HG02852 (cell line): ENCODE measurements at regions not wholly inside any gene's neighbourhood (a gene's known extent, or its start where the extent isn't known, plus 50 kb on each side); places are given as distances from the start of the nearest gene placed in this dataset.
"Not testable (repeated sequence)": the region's sequence is repeated elsewhere in the genome, so short reads cannot be mapped to it uniquely, and the experiment has no call there.

Source experiments
- ATAC-seq: cut with Tn5 transposase; IDR thresholded peaks from one replicate; pipeline ENCODE4 v1.9.1; 2021; ENCODE audit warnings: mild to moderate bottlenecking, moderate library complexity; ENCODE audit not compliant: unreplicated experiment

DNA sequence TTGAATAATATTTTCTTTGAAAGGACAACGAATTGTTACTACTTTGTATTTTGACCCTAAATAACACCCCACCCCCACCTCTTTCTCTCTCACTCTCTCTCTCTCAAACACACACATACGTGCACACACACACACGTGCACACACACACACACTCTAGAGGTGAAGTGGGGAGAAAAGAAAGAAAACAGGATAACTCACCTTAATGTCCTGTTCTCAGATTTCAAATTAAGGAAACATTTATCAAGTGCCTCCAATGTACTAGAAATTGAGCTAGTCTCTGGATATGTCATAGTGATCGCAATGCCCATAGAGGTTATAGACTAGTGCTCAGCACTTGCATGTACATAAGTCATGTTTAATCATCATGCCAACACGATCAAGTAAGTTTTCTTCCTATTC, 1483.6 kb upstream of the SEL1L start:
- ATAC-seq, result no peak

DNA sequence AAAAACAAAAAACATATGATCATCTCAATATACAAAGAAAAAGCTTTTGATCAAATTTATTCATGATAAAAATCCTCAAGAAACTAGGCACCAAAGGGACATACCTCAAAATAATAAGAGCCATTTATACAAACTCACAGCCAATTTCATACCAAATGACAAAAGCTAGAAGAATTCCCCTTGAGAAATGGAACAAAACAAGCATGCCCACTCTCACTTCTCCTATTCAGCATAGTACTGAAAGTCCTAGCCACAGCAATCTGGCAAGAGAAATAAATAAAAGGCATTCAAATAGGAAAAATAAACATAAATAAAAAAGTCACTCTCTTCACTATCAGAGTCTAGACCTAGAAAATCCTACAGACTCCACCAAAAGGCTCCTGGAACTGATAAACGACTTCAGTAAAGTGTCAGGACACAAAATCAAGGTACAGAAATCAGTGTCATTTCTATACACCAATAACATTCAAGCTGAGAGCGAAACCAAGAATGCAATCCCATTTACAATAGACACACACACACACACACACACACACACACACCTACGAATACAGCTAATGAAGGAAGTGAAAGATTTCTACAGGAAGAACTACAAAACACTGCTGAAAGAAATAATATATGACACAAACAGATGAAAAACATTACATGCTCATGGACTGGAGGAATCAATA, 1486.2 kb upstream of the SEL1L start:
- ATAC-seq, result no peak

DNA sequence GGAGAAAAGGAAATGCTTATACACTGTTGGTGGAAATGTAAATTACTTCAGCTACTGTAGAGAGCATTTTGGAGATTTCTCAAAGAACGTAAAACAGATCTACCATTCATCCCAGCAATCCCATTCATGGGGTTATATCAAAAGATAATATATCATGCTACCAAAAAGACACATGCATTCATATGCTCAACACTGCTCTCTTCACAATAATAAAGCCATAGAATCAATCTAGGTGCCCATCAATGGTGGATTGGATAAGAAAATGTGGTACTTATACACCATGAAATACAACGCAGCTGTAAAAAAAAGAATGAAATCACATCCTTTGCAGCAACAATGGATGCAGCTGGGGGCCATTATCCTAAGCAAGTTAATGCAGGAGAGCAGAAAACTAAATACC, 1487.7 kb upstream of the SEL1L start:
- ATAC-seq, result no peak

DNA sequence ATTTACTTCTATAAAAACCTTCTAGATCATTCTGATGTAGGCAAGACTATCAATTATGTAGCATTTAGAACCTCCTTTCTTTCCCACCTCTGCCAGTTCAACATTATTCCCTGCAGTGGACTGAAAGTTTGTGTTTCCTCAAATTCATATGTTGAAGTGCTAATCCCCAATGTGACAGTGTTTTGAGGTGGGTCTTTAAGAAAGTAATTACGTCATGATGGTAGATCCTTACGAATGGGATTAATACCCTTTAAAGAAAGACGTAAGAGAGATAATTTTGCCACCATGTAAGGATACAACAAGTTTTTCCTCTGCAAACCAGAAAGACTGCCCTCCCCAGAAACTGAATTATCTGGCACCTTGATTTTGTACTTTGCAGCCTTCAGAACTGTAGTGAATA, 1489.7 kb upstream of the SEL1L start:
- ATAC-seq, result no peak

- ATAC-seq, result no peak
Observed at GRCh38 chr14:83041224-83041623, 1507.6 kb upstream of the SEL1L start.

- ATAC-seq, result no peak
Observed at GRCh38 chr14:83042858-83043257, 1509.2 kb upstream of the SEL1L start.

DNA sequence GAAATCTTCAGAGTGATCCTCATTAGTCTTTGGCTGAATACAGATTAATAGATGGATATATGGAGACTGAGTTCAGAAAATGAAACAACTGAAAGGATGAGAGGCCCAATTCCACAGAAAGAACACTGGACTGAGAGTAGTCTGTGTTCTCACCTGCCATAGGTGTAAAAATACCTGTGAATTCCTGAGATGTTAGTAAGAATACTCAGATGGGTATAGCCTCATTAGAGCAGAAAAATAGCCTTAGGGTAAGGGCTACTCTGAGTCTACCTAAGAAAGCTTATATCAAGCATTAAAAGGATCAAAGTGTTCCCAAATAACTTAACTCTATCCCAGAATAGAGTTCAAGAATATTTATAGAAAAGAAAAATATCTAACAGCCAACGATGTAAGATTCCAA, 1510.3 kb upstream of the SEL1L start:
- no peak for ATAC-seq

DNA sequence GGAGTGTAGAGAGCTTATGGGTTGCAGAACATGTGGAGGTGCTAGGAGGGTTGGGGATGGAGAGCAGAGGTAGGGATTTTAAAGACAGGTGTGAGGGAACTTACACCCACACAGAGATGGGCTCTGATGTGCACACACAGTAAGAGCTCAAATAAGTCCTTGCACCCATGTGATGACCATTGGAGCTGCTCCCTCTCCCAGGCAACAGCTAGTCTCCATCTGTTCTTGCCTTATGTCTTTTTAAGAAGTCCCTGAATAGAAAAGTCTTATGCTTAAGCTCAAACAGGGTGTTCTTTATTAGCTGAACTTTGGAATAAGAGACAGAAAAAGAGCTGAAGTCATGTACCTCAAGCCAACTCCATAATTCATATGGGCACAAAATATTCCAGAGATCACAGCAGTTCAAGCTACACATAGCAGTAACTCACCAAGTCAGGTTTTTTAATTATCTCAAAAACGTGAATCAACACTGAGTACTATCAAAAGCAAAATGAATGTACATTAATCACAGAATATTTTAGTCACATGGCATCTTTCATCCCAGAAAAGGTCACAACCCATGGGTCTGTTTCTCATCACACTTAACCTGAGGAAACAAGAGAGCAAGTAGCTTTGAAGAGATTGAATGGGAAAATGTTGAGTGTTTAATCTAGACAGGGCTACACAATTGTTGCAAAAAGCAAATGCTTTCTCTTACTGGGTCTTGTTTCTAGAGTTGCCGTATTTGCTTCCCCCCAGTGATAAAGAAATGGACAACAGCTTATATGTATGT, 1513.6 kb upstream of the SEL1L start:
- ATAC-seq, result no peak

- ATAC-seq, result no peak
Observed at GRCh38 chr14:83053022-83053710, 1519.5 kb upstream of the SEL1L start.

- no peak for ATAC-seq
Observed at GRCh38 chr14:83058068-83058467, 1524.4 kb upstream of the SEL1L start.

DNA sequence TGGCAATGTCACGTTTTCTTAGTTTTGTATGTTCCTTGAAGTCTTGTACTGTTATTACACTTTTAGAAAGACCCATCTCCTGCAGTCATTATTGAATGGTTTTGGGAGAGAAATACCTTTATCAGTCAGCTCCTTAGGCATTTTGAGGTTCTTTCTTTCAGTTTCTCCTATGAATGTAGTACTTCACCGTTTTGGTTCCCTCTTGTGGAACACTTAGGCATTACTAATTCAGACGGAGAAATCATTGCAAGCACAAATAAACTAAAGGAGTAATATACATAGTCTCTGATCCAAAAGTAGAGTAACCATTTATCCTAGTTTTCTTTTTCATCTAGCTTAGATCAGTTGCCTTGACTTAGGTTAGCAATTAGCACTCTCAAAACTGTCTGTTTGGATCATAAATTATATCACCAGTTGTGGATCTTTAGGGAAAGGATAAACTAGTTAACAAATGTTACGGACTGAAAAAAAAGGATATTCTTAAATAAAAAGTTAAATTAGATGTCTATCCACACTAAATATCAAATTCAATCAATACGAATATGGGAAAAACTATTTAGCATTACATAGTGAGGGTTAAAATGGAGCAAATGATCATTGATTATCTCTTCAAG, 1538.3 kb upstream of the SEL1L start:
- ATAC-seq, result peak; percentile 65

DNA sequence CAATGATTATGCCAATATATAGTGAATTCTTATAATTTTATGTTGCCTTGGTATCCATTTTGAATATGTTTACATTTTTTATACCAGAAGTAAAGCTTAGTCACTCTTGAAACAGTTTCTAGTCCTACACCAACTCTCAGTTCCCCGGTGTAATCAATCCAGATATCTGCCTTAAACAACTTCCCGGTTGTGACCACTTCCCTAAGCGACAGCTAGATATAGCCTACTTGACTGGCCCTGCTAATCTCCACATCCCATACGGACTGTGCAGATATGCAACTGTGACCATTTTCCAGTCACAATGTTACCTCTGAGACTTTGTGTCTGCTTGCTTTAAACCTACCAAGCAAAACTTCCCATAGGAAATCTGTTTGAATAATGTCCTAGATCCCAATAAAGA, 1551.5 kb upstream of the SEL1L start:
- no peak for ATAC-seq

DNA sequence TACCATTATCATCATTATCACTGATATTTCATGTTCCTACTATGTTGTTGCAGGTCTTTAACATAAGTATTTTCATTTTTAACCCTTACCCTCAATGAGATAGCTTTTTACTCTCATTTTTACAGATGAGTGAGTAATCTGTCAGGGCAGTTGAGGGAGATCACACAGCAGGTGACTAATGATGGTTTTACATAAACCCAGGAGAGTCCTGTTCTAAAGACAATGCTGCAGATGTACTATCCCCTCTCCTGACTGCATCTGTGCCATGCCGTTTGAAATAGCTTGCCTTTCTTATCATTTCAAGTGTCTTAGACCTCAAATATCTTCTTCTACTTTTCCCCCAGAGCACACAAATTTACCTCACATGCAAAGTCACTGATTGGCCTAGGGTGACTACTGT, 1552.1 kb upstream of the SEL1L start:
- ATAC-seq, result no peak

DNA sequence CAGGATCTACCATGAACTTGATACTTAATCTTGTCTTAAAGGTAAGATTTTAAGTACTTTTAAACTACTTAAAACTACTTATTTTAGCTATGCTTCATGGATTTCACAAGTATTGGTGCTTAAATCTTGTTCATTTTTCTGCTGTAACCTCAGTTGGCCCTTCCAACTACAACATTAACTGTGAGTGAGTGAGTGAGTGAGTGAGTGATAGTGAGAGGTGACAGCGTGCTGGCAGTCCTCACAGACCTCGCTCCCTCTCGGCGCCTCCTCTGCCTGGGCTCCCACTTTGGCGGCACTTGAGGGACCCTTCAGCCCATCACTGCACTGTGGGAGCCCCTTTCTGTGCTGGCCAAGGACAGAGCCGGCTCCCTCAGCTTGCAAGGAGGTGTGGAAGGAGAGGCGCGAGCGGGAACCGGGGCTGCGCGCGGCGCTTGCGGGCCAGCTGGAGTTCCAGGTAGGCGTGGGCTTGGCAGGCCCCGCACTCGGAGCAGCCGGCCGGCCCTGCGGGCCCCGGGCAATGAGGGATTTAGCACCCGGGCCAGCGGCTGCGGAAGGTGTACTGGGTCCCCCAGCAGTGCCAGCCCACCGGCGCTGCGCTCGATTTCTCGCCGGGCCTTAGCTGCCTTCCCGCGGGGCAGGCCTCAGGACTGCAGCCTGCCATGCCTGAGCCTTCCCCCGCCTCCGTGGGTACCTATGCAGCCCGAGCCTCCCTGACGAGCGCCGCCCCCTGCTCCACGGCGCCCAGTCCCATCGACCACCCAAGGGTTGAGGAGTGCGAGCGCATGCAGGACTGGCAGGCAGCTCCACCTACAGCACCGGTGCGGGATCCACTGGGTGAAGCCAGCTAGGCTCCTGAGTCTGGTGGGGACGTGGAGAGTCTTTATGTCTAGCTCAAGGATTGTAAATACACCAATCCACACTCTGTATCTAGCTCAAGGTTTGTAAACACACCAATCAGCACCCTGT, 1558.6 kb upstream of the SEL1L start:
- ATAC-seq, result not testable (repeated sequence)

DNA sequence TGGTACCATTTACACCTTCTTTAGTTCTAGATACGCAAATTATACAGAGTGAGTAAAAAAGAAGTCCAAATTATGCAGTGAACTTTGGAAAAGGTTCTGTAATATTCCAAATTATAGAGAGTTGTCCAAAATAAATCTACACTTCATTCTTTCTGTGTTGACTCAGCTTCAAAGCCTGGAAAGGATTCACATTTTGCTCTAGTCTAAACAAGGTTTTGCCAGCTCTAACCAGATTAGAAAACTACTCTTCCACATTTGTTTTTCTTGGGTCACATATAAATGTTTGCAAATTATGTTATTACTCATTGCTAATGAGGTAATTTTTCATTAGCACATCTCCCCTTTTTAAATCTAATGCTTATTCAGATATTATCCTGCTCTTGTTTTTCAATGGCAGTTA, 1562.4 kb upstream of the SEL1L start:
- no peak for ATAC-seq

DNA sequence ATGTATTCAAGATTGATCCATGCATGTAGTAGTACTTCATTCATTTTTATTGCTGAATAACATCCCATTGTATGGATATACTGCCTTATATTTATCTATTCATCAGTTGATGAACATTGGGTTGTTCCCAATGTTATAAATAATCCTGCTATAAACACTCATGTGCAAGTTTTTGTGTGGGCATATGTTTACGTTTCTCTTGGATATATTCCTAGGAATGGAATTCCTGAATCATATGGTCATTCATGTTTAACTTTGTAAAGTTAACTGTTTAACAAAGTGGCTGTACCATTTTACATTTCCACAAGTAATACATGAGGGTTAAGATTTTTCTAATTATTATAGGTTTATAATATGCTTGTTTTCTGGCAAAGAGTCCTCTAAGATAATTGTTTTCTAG, 1568.2 kb upstream of the SEL1L start:
- ATAC-seq, result no peak

DNA sequence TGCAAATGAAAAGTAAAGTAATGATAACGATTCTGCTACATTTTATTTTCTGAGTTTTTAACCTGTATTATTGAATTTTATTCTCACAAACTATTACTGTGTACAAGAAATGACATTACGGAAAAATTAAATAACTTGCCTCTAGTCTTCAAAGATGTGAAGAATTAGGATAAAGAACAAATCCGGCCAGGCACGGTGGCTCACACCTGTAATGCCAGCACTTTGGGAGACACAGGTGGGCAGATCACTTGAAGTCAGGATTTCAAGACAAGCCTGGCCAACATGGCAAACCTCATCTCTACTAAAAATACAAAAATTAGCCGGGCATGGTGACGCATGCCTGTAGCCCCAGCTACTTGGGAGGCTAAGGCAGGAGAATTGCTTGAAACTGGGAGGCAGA, 1584.4 kb upstream of the SEL1L start:
- no peak for ATAC-seq

GRCh38 chr14:83120187-83120586, 1586.5 kb upstream of the SEL1L start:
- no peak for ATAC-seq

- no peak for ATAC-seq
Observed at GRCh38 chr14:83126076-83126475, 1592.4 kb upstream of the SEL1L start.

GRCh38 chr14:83128783-83129182, 1595.1 kb upstream of the SEL1L start:
- ATAC-seq, result no peak

- ATAC-seq, result no peak
Observed at GRCh38 chr14:83129496-83129895, 1595.8 kb upstream of the SEL1L start.
